ENCODE measurements at regions not wholly inside any gene's neighbourhood (a gene's known extent, or its start where the extent isn't known, plus 50 kb on each side); places are given as distances from the start of the nearest gene placed in this dataset.

DNA sequence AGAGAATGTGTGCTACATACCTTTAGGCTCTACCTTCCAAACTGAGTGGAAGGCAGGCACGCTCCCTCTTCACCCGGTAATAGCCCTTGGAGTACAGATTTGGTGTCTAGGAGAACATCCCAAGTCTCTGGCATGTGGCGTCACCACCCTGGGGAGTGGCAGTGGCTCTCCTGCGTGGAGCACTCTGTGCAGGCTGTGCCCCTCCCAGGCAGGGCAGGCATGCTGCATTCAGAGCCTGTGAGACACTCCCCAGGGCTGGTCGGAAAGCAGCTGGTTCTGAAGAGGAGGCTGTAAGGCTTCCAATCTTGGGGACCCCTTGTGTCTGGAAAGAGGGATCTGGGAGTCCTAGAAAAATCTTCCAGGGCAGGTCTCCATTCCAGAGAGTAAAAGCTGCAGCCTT, 193.3 kb downstream of the ANKRD30B start:
- TF ChIP-seq, protein P1, sequence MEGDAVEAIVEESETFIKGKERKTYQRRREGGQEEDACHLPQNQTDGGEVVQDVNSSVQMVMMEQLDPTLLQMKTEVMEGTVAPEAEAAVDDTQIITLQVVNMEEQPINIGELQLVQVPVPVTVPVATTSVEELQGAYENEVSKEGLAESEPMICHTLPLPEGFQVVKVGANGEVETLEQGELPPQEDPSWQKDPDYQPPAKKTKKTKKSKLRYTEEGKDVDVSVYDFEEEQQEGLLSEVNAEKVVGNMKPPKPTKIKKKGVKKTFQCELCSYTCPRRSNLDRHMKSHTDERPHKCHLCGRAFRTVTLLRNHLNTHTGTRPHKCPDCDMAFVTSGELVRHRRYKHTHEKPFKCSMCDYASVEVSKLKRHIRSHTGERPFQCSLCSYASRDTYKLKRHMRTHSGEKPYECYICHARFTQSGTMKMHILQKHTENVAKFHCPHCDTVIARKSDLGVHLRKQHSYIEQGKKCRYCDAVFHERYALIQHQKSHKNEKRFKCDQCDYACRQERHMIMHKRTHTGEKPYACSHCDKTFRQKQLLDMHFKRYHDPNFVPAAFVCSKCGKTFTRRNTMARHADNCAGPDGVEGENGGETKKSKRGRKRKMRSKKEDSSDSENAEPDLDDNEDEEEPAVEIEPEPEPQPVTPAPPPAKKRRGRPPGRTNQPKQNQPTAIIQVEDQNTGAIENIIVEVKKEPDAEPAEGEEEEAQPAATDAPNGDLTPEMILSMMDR (IDR thresholded peaks at IDR 0.05) = no peak
- TF ChIP-seq EP300 (IDR thresholded peaks at IDR 0.05) (no peak), POLR2A (IDR thresholded peaks at IDR 0.05) (no peak)
